ENCODE measurements at regions not wholly inside any gene's neighbourhood (a gene's known extent, or its start where the extent isn't known, plus 50 kb on each side); places are given as distances from the start of the nearest gene placed in this dataset.

DNA sequence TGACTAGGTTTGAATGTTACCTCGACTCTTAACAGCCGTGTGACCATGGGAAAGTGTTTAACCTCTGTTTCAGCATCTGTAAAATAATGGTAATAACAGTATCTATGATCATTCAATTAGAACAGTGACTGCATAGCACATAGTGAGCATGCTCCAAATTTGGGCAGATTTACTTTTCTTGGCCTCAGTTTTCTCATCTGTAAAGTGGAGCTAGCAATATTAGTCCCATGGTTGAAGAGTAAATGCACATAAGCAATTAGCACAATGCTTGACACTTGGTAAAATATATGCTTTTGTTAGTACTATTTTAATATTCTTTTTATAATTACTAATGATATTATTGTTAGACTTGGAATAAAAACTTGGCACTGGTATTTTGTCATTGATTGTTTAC is 66.4 kb upstream of the TANC1 start:
- no peak for DNase-seq
- Histone ChIP-seq H3K9me3 (no peaks in the 10 kb centered on the region), H3K27me3 (no peaks in the 10 kb centered on the region), H3K27ac (no peak overlapping the region), H3K4me3 (no peak overlapping the region), H3K4me1 (no peaks in the 10 kb centered on the region), H3K36me3 (no peaks in the 10 kb centered on the region)
- WGBS (ENCODE audit: insufficient coverage, low coverage, low lambda C conversion rate, missing lambda C conversion rate), result 94% methylated on average over 2 of the region's 2 CpGs
- no peak for ATAC-seq
- intact Hi-C loops (cut with DNase I), result loop anchor here in 1 of 2 donors (5.0 kb wide), 1 partner anchor 210 kb away; no protein-coding TSS in a partner anchor
- TF ChIP-seq, protein P1, sequence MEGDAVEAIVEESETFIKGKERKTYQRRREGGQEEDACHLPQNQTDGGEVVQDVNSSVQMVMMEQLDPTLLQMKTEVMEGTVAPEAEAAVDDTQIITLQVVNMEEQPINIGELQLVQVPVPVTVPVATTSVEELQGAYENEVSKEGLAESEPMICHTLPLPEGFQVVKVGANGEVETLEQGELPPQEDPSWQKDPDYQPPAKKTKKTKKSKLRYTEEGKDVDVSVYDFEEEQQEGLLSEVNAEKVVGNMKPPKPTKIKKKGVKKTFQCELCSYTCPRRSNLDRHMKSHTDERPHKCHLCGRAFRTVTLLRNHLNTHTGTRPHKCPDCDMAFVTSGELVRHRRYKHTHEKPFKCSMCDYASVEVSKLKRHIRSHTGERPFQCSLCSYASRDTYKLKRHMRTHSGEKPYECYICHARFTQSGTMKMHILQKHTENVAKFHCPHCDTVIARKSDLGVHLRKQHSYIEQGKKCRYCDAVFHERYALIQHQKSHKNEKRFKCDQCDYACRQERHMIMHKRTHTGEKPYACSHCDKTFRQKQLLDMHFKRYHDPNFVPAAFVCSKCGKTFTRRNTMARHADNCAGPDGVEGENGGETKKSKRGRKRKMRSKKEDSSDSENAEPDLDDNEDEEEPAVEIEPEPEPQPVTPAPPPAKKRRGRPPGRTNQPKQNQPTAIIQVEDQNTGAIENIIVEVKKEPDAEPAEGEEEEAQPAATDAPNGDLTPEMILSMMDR (IDR thresholded peaks at IDR 0.05), result no peak
- TF ChIP-seq POLR2A (IDR thresholded peaks at IDR 0.05), result no peak

DNA sequence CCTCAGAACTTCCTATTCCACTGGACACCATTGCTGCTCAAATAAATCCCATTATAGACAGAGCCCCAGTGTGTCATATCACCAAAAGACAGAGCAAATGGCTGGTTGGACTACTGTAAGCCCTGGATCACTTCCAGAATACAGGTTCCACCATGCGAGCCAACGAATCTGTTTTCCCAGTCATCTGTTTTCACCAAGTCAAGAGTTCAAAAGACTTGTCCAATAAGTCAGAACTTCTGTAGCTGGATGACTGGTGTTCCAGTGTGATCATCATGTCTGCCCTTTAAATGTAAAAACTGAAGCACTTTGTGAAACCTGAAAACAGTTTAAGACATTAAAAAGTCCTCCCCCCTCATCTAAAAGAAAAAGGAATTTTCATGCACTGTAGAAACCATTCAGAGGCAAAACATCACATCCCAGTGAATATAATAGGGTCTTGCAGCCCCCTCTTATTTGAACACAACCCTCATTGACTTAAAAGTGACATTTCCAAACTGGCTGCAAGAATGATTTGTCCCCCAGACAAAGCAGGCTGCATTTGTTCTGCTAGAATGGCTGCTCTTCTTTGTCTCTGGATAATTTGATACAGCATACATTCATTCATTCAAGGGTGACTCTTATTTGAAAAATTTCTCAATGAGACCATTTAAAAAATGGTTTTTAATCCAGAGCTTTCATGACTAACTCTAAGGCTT is 64.6 kb upstream of the TANC1 start:
- no peak overlapping the region for H3K4me3 ChIP-seq
- H3K27ac ChIP-seq, result no peak overlapping the region
- no peaks in the 10 kb centered on the region for H3K4me1 ChIP-seq
- intact Hi-C loops (cut with DNase I), result loop anchor here in 1 of 2 donors (5.0 kb wide), 1 partner anchor 208 kb away; no protein-coding TSS in a partner anchor
- no peaks in the 10 kb centered on the region for H3K27me3 ChIP-seq
- ATAC-seq (no peak), DNase-seq (no peak)
- TF ChIP-seq POLR2A (IDR thresholded peaks at IDR 0.05), result no peak
- TF ChIP-seq, protein P1 (IDR thresholded peaks at IDR 0.05), result no peak
- 76% methylated on average over 2 of the region's 2 CpGs for WGBS (ENCODE audit: insufficient coverage, low coverage, low lambda C conversion rate, missing lambda C conversion rate)
- no peaks in the 10 kb centered on the region for H3K36me3 ChIP-seq
- H3K9me3 ChIP-seq, result no peaks in the 10 kb centered on the region

DNA sequence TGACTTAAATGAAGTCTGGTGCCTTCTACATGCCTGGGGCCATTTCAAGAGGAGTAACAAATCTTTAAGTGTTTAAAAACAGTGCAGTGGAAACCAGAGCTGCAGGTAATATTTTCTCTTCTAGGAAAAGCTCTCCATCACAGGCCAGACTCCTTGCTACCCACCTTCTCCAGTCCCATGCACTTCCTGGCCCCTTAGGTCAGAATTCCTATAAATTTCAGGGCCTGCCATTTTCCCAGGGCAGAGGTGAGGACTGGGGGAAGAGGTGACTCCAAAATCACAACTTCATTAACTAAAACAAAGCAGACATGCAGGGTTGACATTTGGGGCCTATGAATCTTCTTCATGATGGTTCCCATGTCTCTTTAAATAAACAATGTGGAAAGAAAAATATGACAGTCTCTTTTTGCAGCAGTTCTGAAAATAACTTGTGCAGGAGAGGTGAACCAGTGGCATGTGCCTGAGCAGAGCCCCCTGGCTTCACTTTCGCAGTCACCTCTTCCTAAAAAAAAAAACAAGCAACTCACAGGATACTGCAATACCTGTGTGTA is 63.7 kb upstream of the TANC1 start:
- Histone ChIP-seq H3K36me3 (no peaks in the 10 kb centered on the region), H3K9me3 (no peaks in the 10 kb centered on the region), H3K4me3 (no peak overlapping the region), H3K4me1 (no peaks in the 10 kb centered on the region), H3K27ac (no peak overlapping the region), H3K27me3 (no peaks in the 10 kb centered on the region)
- TF ChIP-seq, protein P1 (IDR thresholded peaks at IDR 0.05), result no peak
- no peak for TF ChIP-seq POLR2A (IDR thresholded peaks at IDR 0.05)
- 58% methylated on average over 1 of the region's 1 CpG for WGBS (ENCODE audit: insufficient coverage, low coverage, low lambda C conversion rate, missing lambda C conversion rate)
- intact Hi-C loops (cut with DNase I), result loop anchor here in 1 of 2 donors (5.0 kb wide), 1 partner anchor 208 kb away; no protein-coding TSS in a partner anchor
- DNase-seq (no peak), ATAC-seq (no peak)

DNA sequence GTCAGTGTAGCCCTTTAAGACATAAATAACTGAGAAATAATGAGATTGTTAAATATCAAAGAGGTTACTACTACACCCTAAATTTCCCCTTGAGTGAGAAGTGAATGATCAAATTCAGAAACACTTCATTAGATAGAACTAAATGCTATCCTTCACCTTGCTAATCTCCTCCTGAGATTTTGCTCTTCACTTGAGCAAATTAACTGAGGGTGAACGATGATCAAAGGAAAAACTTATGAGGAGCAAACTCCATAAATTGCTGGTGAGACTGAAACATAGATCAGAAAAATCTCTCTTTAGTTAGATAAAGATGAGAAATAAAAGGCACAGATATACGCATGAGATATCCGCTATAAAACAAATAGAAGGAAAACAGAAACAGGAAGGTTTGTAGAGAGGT is 63.1 kb upstream of the TANC1 start:
- Histone ChIP-seq H3K27me3 (no peaks in the 10 kb centered on the region), H3K4me3 (no peak overlapping the region), H3K27ac (no peak overlapping the region), H3K36me3 (no peaks in the 10 kb centered on the region), H3K9me3 (no peaks in the 10 kb centered on the region), H3K4me1 (no peaks in the 10 kb centered on the region)
- no peak for ATAC-seq
- TF ChIP-seq POLR2A (IDR thresholded peaks at IDR 0.05), result no peak
- TF ChIP-seq, protein P1 (IDR thresholded peaks at IDR 0.05), result no peak
- WGBS (ENCODE audit: insufficient coverage, low coverage, low lambda C conversion rate, missing lambda C conversion rate), result 54% methylated on average over 3 of the region's 3 CpGs
- intact Hi-C loops (cut with DNase I), result no loop called here
- DNase-seq, result no peak

Measured in right lobe of liver (tissue), 6 donors.